ENCODE measurements at regions not wholly inside any gene's neighbourhood (a gene's known extent, or its start where the extent isn't known, plus 50 kb on each side); places are given as distances from the start of the nearest gene placed in this dataset.

GRCh38 chr13:39942552-39943273, 287.3 kb downstream of the COG6 start:
- TF ChIP-seq CTCF (IDR thresholded peaks at IDR 0.05) = peak; percentile 83 to 98 (median 91)
- TF ChIP-seq POLR2A (IDR thresholded peaks at IDR 0.05) = no peak

All from right lobe of liver (tissue), 4 donors.